ENCODE measurements at regions not wholly inside any gene's neighbourhood (a gene's known extent, or its start where the extent isn't known, plus 50 kb on each side); places are given as distances from the start of the nearest gene placed in this dataset.

- TF ChIP-seq REST (IDR thresholded peaks at IDR 0.05) (no peak), YY1 (IDR thresholded peaks at IDR 0.05) (no peak), ZBTB33 (IDR thresholded peaks at IDR 0.05) (no peak), EGR1 (IDR thresholded peaks at IDR 0.05; ENCODE audit: low read depth in 2 of 2) (no peak), MAX (IDR thresholded peaks at IDR 0.05) (no peak), TAF1 (conservative IDR thresholded peaks at IDR 0.05) (no peak)
- TF ChIP-seq, protein P1, sequence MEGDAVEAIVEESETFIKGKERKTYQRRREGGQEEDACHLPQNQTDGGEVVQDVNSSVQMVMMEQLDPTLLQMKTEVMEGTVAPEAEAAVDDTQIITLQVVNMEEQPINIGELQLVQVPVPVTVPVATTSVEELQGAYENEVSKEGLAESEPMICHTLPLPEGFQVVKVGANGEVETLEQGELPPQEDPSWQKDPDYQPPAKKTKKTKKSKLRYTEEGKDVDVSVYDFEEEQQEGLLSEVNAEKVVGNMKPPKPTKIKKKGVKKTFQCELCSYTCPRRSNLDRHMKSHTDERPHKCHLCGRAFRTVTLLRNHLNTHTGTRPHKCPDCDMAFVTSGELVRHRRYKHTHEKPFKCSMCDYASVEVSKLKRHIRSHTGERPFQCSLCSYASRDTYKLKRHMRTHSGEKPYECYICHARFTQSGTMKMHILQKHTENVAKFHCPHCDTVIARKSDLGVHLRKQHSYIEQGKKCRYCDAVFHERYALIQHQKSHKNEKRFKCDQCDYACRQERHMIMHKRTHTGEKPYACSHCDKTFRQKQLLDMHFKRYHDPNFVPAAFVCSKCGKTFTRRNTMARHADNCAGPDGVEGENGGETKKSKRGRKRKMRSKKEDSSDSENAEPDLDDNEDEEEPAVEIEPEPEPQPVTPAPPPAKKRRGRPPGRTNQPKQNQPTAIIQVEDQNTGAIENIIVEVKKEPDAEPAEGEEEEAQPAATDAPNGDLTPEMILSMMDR (IDR thresholded peaks at IDR 0.05; ENCODE audit: low read depth, low read length, missing input control) = no peak
These were observed 338.9 kb downstream of the AEBP2 start for GRCh38 chr12:19778172-19778571.
